OCI-LY7 (cell line): ENCODE measurements at regions not wholly inside any gene's neighbourhood (a gene's known extent, or its start where the extent isn't known, plus 50 kb on each side); places are given as distances from the start of the nearest gene placed in this dataset.

Experiments
- CTCF ChIP-seq: fragments of 200-600 bp; sonication (generic); conservative IDR thresholded peaks from 2 replicates; pipeline ENCODE4 v1.5.1; 2014; ENCODE audit warnings: mild to moderate bottlenecking, antibody characterized with exemption, low read length, moderate library complexity, mixed read lengths
- EZH2phosphoT487 ChIP-seq: fragments of 200-600 bp; sonication (generic); IDR thresholded peaks from 2 replicates; pipeline ENCODE4 v1.6.1; 2018; ENCODE audit warnings: low read depth, borderline replicate concordance, mild to moderate bottlenecking, mixed run types, antibody characterized with exemption, low read length, moderate library complexity, mixed read lengths

DNA sequence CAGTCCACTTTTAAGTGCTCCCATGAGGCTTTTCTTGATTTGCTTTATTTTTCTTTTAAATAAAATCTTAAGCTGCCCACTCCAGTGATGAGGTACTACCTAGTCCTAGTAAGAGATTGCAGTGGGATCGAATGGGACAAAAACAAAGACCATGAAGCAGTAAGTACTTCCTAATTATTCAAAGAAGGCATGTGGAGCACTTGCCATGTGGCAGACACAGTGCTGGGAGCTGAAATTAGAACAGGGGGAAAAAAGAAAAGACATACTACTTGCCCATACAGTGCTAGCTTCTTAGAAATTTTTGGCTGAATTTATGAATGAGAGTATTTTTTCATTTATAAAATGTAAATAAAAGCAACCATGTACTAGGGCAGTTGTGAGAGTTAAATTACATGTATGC is 239.9 kb upstream of the TNC start:
- TF ChIP-seq CTCF (no peak), EZH2phosphoT487 (no peak)
